ENCODE measurements at regions not wholly inside any gene's neighbourhood (a gene's known extent, or its start where the extent isn't known, plus 50 kb on each side); places are given as distances from the start of the nearest gene placed in this dataset.

GRCh38 chr13:90751026-90751425 is 596.5 kb upstream of the MIR17HG start:
- Histone ChIP-seq H3K36me3 (replicated peaks; ENCODE audit: insufficient read depth, low read depth) (no peaks in the 10 kb centered on the region), H3K4me2 (no peak overlapping the region), H3K9me3 (ENCODE audit: low read depth) (no peaks in the 10 kb centered on the region), H2AFZ (no peak overlapping the region), H3K27me3 (no peaks in the 10 kb centered on the region), H4K20me1 (ENCODE audit: insufficient read depth, poor library complexity, severe bottlenecking) (no peaks in the 10 kb centered on the region), H3K9me2 (replicated peaks; ENCODE audit: insufficient read depth) (no peaks in the 10 kb centered on the region), H3K79me2 (no peaks in the 10 kb centered on the region), H3K4me1 (ENCODE audit: insufficient read depth) (no peaks in the 10 kb centered on the region), H3K27ac (no peak overlapping the region), H3K4me3 (no peak overlapping the region)
- 33% methylated on average over 1 of the region's 1 CpG for WGBS (ENCODE audit: low lambda C conversion rate, missing lambda C conversion rate)
- TF ChIP-seq EZH2phosphoT487 (IDR thresholded peaks at IDR 0.05; ENCODE audit: low read depth, severe bottlenecking, unreplicated experiment) (no peak), CTCF (IDR thresholded peaks at IDR 0.05; ENCODE audit: poor library complexity) (no peak), EZH2 (IDR thresholded peaks at IDR 0.05; ENCODE audit: borderline replicate concordance) (no peak)
- DNase-seq (ENCODE audit: low spot score): no peak

- no peak overlapping the region for H3K4me2 ChIP-seq
- DNase-seq (ENCODE audit: low spot score): no peak
- H3K9me2 ChIP-seq (replicated peaks; ENCODE audit: insufficient read depth): no peaks in the 10 kb centered on the region
- TF ChIP-seq EZH2phosphoT487 (IDR thresholded peaks at IDR 0.05; ENCODE audit: low read depth, severe bottlenecking, unreplicated experiment): no peak
- TF ChIP-seq CTCF (IDR thresholded peaks at IDR 0.05; ENCODE audit: poor library complexity): no peak
- no peak for TF ChIP-seq EZH2 (IDR thresholded peaks at IDR 0.05; ENCODE audit: borderline replicate concordance)
- WGBS (ENCODE audit: low lambda C conversion rate, missing lambda C conversion rate): 85% methylated on average over 1 of the region's 1 CpG
- H3K36me3 ChIP-seq (replicated peaks; ENCODE audit: insufficient read depth, low read depth): no peaks in the 10 kb centered on the region
- no peak overlapping the region for H3K4me3 ChIP-seq
- H3K27me3 ChIP-seq: no peaks in the 10 kb centered on the region
- H2AFZ ChIP-seq: no peak overlapping the region
- no peaks in the 10 kb centered on the region for H3K79me2 ChIP-seq
- H3K27ac ChIP-seq: no peak overlapping the region
- no peaks in the 10 kb centered on the region for H3K9me3 ChIP-seq (ENCODE audit: low read depth)
- H3K4me1 ChIP-seq (ENCODE audit: insufficient read depth): no peaks in the 10 kb centered on the region
- no peaks in the 10 kb centered on the region for H4K20me1 ChIP-seq (ENCODE audit: insufficient read depth, poor library complexity, severe bottlenecking)
These were observed 595.4 kb upstream of the MIR17HG start for GRCh38 chr13:90752070-90752469.

GRCh38 chr13:90757127-90757680 is 590.3 kb upstream of the MIR17HG start:
- no peaks in the 10 kb centered on the region for H3K4me1 ChIP-seq (ENCODE audit: insufficient read depth)
- no peak for DNase-seq (ENCODE audit: low spot score)
- no peaks in the 10 kb centered on the region for H3K9me2 ChIP-seq (replicated peaks; ENCODE audit: insufficient read depth)
- no peaks in the 10 kb centered on the region for H3K79me2 ChIP-seq
- no peaks in the 10 kb centered on the region for H3K36me3 ChIP-seq (replicated peaks; ENCODE audit: insufficient read depth, low read depth)
- peak overlapping the region; percentile 34 for H3K4me2 ChIP-seq
- H3K27me3 ChIP-seq: no peaks in the 10 kb centered on the region
- H2AFZ ChIP-seq: no peak overlapping the region
- no peak overlapping the region for H3K4me3 ChIP-seq
- TF ChIP-seq EZH2 (IDR thresholded peaks at IDR 0.05; ENCODE audit: borderline replicate concordance) (no peak), CTCF (IDR thresholded peaks at IDR 0.05; ENCODE audit: poor library complexity) (no peak), EZH2phosphoT487 (IDR thresholded peaks at IDR 0.05; ENCODE audit: low read depth, severe bottlenecking, unreplicated experiment) (no peak)
- H4K20me1 ChIP-seq (ENCODE audit: insufficient read depth, poor library complexity, severe bottlenecking): no peaks in the 10 kb centered on the region
- H3K27ac ChIP-seq: no peak overlapping the region
- no peaks in the 10 kb centered on the region for H3K9me3 ChIP-seq (ENCODE audit: low read depth)
- 98% methylated on average over 2 of the region's 2 CpGs for WGBS (ENCODE audit: low lambda C conversion rate, missing lambda C conversion rate)

- Histone ChIP-seq H3K4me1 (ENCODE audit: insufficient read depth) (no peaks in the 10 kb centered on the region), H3K27ac (no peak overlapping the region), H4K20me1 (ENCODE audit: insufficient read depth, poor library complexity, severe bottlenecking) (no peaks in the 10 kb centered on the region), H3K9me3 (ENCODE audit: low read depth) (no peaks in the 10 kb centered on the region), H3K36me3 (replicated peaks; ENCODE audit: insufficient read depth, low read depth) (no peaks in the 10 kb centered on the region), H3K79me2 (no peaks in the 10 kb centered on the region), H3K27me3 (no peaks in the 10 kb centered on the region), H3K4me3 (no peak overlapping the region), H3K4me2 (no peak overlapping the region), H2AFZ (no peak overlapping the region), H3K9me2 (replicated peaks; ENCODE audit: insufficient read depth) (no peaks in the 10 kb centered on the region)
- TF ChIP-seq CTCF (IDR thresholded peaks at IDR 0.05; ENCODE audit: poor library complexity) (no peak), EZH2 (IDR thresholded peaks at IDR 0.05; ENCODE audit: borderline replicate concordance) (no peak), EZH2phosphoT487 (IDR thresholded peaks at IDR 0.05; ENCODE audit: low read depth, severe bottlenecking, unreplicated experiment) (no peak)
- no peak for DNase-seq (ENCODE audit: low spot score)
- WGBS (ENCODE audit: low lambda C conversion rate, missing lambda C conversion rate): 33% methylated on average over 1 of the region's 1 CpG
These were observed 586.8 kb upstream of the MIR17HG start for GRCh38 chr13:90760639-90761038.
